H9 (cell line): ENCODE measurements at regions not wholly inside any gene's neighbourhood (a gene's known extent, or its start where the extent isn't known, plus 50 kb on each side); places are given as distances from the start of the nearest gene placed in this dataset.

Experiments used
- DNase-seq: peaks from one replicate; pipeline ENCODE4 v3.0.0-alpha.2; 2017
- H2AFZ ChIP-seq: one replicate; pipeline ENCODE4 v1.6.1; 2013; ENCODE audit warnings: mild to moderate bottlenecking, low read length, control low read depth, moderate library complexity
- H2AK5ac ChIP-seq: 2 replicates; pipeline ENCODE4 v1.6.1; 2013; ENCODE audit warnings: low read length, control low read depth, mixed read lengths; ENCODE audit not compliant: insufficient read length
- H2BK120ac ChIP-seq: one replicate; pipeline ENCODE4 v1.6.1; 2013; ENCODE audit warnings: low read depth, mild to moderate bottlenecking, low read length, control low read depth, inconsistent platforms; ENCODE audit not compliant: poor library complexity, severe bottlenecking
- H2BK12ac ChIP-seq: 2 replicates; pipeline ENCODE4 v1.6.1; 2013; ENCODE audit warnings: low read length, control low read depth, mixed read lengths, low read depth; ENCODE audit not compliant: insufficient read length
- H2BK15ac ChIP-seq: 2 replicates; pipeline ENCODE4 v1.6.1; 2013; ENCODE audit warnings: low read depth, low read length, control low read depth
- H2BK20ac ChIP-seq: one replicate; pipeline ENCODE4 v1.6.1; 2013; ENCODE audit warnings: low read depth, mild to moderate bottlenecking, low read length, control low read depth, inconsistent platforms; ENCODE audit not compliant: poor library complexity, severe bottlenecking
- H2BK5ac ChIP-seq: 2 replicates; pipeline ENCODE4 v1.6.1; 2013; ENCODE audit warnings: low read length, control low read depth, mixed read lengths; ENCODE audit not compliant: insufficient read length
- H3K14ac ChIP-seq: 2 replicates; pipeline ENCODE4 v1.6.1; 2013; ENCODE audit warnings: low read length, control low read depth; ENCODE audit not compliant: insufficient read depth
- H3K18ac ChIP-seq: 2 replicates; pipeline ENCODE4 v1.6.1; 2013; ENCODE audit warnings: low read depth, mild to moderate bottlenecking, mixed read lengths, low read length, control low read depth; ENCODE audit not compliant: insufficient read length
- H3K23ac ChIP-seq: 2 replicates; pipeline ENCODE4 v1.6.1; 2013; ENCODE audit warnings: low read length, control low read depth, mixed read lengths, low read depth; ENCODE audit not compliant: insufficient read length
- H3K23me2 ChIP-seq: 2 replicates; pipeline ENCODE4 v1.6.1; 2013; ENCODE audit warnings: low read depth, mild to moderate bottlenecking, mixed read lengths, low read length, control low read depth; ENCODE audit not compliant: insufficient read length, poor library complexity, severe bottlenecking
- H3K27ac ChIP-seq: 2 replicates; pipeline ENCODE4 v1.5.1; 2013; ENCODE audit warnings: low read length, control low read depth, mixed read lengths, low read depth; ENCODE audit not compliant: insufficient read length
- H3K27me3 ChIP-seq: 2 replicates; pipeline ENCODE4 v1.6.1; 2013; ENCODE audit warnings: low read length, control low read depth, inconsistent platforms; ENCODE audit not compliant: insufficient read depth
- H3K4ac ChIP-seq: 2 replicates; pipeline ENCODE4 v1.6.1; 2013; ENCODE audit warnings: low read depth, mild to moderate bottlenecking, control low read depth, inconsistent platforms, low read length, moderate library complexity
- H3K4me1 ChIP-seq: 2 replicates; pipeline ENCODE4 v1.6.1; 2013; ENCODE audit warnings: low read length, control low read depth, inconsistent platforms; ENCODE audit not compliant: insufficient read depth
- H3K4me2 ChIP-seq: 2 replicates; pipeline ENCODE4 v1.6.1; 2013; ENCODE audit warnings: low read length, control low read depth, mixed read lengths; ENCODE audit not compliant: insufficient read length, insufficient read depth
- H3K56ac ChIP-seq: 2 replicates; pipeline ENCODE4 v1.6.1; 2013; ENCODE audit warnings: low read depth, mild to moderate bottlenecking, mixed read lengths, low read length, control low read depth; ENCODE audit not compliant: insufficient read length
- H3K79me1 ChIP-seq: 2 replicates; pipeline ENCODE4 v1.6.1; 2013; ENCODE audit warnings: low read depth, mild to moderate bottlenecking, moderate library complexity, low read length, control low read depth, inconsistent platforms; ENCODE audit not compliant: insufficient read depth, poor library complexity, severe bottlenecking
- H3K79me2 ChIP-seq: 2 replicates; pipeline ENCODE4 v1.6.1; 2013; ENCODE audit warnings: low read length, control low read depth, inconsistent platforms; ENCODE audit not compliant: insufficient read depth
- H3K9ac ChIP-seq: 2 replicates; pipeline ENCODE4 v1.6.1; 2013; ENCODE audit warnings: low read length, control low read depth, mixed read lengths; ENCODE audit not compliant: insufficient read length; ENCODE audit errors: extremely low read depth
- H3K9me3 ChIP-seq: one replicate; pipeline ENCODE4 v1.6.1; 2013; ENCODE audit warnings: low read depth, low read length, inconsistent platforms; ENCODE audit not compliant: control insufficient read depth
- H3T11ph ChIP-seq: one replicate; pipeline ENCODE4 v1.6.1; 2013; ENCODE audit warnings: mild to moderate bottlenecking, low read length, control low read depth, inconsistent platforms
- H4K20me1 ChIP-seq: one replicate; pipeline ENCODE4 v1.6.1; 2013; ENCODE audit not compliant: control insufficient read depth, insufficient read length, insufficient read depth
- H4K5ac ChIP-seq: 2 replicates; pipeline ENCODE4 v1.6.1; 2013; ENCODE audit warnings: low read depth, mild to moderate bottlenecking, mixed read lengths, low read length, control low read depth; ENCODE audit not compliant: insufficient read length
- H4K8ac ChIP-seq: replicated peaks from 2 replicates; pipeline ENCODE4 v1.6.1; 2013; ENCODE audit warnings: low read length, control low read depth, mixed read lengths, low read depth; ENCODE audit not compliant: insufficient read length
- H4K91ac ChIP-seq: 2 replicates; pipeline ENCODE4 v1.6.1; 2013; ENCODE audit warnings: low read depth, mild to moderate bottlenecking, moderate library complexity, mixed read lengths, low read length, control low read depth; ENCODE audit not compliant: insufficient read length
- H3K27ac Mint-ChIP-seq, 3 experiments: 2 replicates in 2 of 3; 3 replicates in 1 of 3; pipeline ENCODE4 v1.8.0; 2020 to 2021; ENCODE audit warnings: mixed read lengths in 3 of 3, mild to moderate bottlenecking in 1 of 3, moderate library complexity in 1 of 3
- H3K27me3 Mint-ChIP-seq: 2 replicates; pipeline ENCODE4 v1.8.0; 2021; ENCODE audit warnings: low read depth, mild to moderate bottlenecking, moderate library complexity, mixed read lengths
- H3K36me3 Mint-ChIP-seq, 3 experiments: 2 replicates in 2 of 3; 3 replicates in 1 of 3; pipeline ENCODE4 v1.8.0; 2020 to 2021; ENCODE audit warnings: low read depth in 3 of 3, mixed read lengths in 3 of 3; ENCODE audit not compliant: insufficient read depth in 1 of 3
- H3K4me1 Mint-ChIP-seq, 2 experiments: 2 replicates each; pipeline ENCODE4 v1.8.0; 2020; ENCODE audit warnings: mixed read lengths in 2 of 2
- H3K4me3 Mint-ChIP-seq, 2 experiments: 2 replicates in 1 of 2; 3 replicates in 1 of 2; pipeline ENCODE4 v1.8.0; 2020 to 2021; ENCODE audit warnings: mild to moderate bottlenecking in 2 of 2, mixed read lengths in 2 of 2, moderate library complexity in 1 of 2
- H3K9me3 Mint-ChIP-seq, 2 experiments: 2 replicates in 1 of 2; 3 replicates in 1 of 2; pipeline ENCODE4 v1.8.0; 2020; ENCODE audit warnings: mild to moderate bottlenecking in 2 of 2, mixed read lengths in 2 of 2, moderate library complexity in 1 of 2
- WGBS: extraction: QIAGEN DNeasy Blood & Tissue Kit; methylation state at CpG from one replicate; pipeline ENCODE4 v1.1.7; 2013; ENCODE audit warnings: missing lambda C conversion rate, low lambda C conversion rate, mixed read lengths; ENCODE audit not compliant: insufficient read length; ENCODE audit errors: extremely low coverage; 5-methylcytosine and 5-hydroxymethylcytosine counted together
- TF ChIP-seq, protein P1 (sequence below): fragments of 200-600 bp; sonication (generic); conservative IDR thresholded peaks from 3 replicates; pipeline ENCODE4 v1.8.0; 2021; ENCODE audit warnings: antibody characterized with exemption, mild to moderate bottlenecking

DNA sequence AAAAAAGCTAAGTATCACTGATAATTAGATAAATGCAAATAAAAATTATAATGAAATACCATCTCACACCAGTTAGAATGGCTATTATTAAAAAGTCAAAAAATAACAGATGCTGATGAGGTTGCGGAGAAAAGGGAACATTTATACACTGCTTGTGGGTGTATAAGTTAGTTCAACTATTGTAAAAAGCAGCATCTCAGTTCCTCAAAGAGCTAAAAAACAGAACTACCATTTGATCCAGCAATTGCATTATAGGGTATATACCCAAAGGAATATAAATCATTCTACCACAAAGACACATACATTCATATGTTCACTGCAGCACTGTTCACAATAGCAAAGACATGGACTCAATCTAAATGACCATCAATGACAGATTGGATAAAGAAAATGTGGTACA is 120.3 kb upstream of the ZBED5 start:
- TF ChIP-seq, protein P1, sequence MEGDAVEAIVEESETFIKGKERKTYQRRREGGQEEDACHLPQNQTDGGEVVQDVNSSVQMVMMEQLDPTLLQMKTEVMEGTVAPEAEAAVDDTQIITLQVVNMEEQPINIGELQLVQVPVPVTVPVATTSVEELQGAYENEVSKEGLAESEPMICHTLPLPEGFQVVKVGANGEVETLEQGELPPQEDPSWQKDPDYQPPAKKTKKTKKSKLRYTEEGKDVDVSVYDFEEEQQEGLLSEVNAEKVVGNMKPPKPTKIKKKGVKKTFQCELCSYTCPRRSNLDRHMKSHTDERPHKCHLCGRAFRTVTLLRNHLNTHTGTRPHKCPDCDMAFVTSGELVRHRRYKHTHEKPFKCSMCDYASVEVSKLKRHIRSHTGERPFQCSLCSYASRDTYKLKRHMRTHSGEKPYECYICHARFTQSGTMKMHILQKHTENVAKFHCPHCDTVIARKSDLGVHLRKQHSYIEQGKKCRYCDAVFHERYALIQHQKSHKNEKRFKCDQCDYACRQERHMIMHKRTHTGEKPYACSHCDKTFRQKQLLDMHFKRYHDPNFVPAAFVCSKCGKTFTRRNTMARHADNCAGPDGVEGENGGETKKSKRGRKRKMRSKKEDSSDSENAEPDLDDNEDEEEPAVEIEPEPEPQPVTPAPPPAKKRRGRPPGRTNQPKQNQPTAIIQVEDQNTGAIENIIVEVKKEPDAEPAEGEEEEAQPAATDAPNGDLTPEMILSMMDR, result no peak
- no peak overlapping the region for H2BK15ac ChIP-seq
- H3K56ac ChIP-seq, result no peak overlapping the region
- no peak overlapping the region for H3K14ac ChIP-seq
- no peak overlapping the region for H3K18ac ChIP-seq
- Mint-ChIP-seq H3K27ac (no peak overlapping the region), H3K9me3 (no peaks in the 10 kb centered on the region), H3K27me3 (no peaks in the 10 kb centered on the region), H3K36me3 (no peaks in the 10 kb centered on the region), H3K4me1 (no peaks in the 10 kb centered on the region), H3K4me3 (no peak overlapping the region)
- no peak for DNase-seq
- H4K5ac ChIP-seq, result no peak overlapping the region
- H3K79me1 ChIP-seq, result no peaks in the 10 kb centered on the region
- H4K8ac ChIP-seq, result no peak overlapping the region
- no peak overlapping the region for H2BK120ac ChIP-seq
- no peaks in the 10 kb centered on the region for H3K79me2 ChIP-seq
- no peak overlapping the region for H3K4me2 ChIP-seq
- H3K9me3 ChIP-seq, result no peaks in the 10 kb centered on the region
- no peaks in the 10 kb centered on the region for H3K4me1 ChIP-seq
- H3K23me2 ChIP-seq, result no peaks in the 10 kb centered on the region
- no peak overlapping the region for H3K23ac ChIP-seq
- H2BK12ac ChIP-seq, result no peak overlapping the region
- H4K20me1 ChIP-seq, result no peaks in the 10 kb centered on the region
- H2AK5ac ChIP-seq, result no peak overlapping the region
- H4K91ac ChIP-seq, result no peak overlapping the region
- no peak overlapping the region for H3K9ac ChIP-seq
- H3K27ac ChIP-seq, result no peak overlapping the region
- no CpG with 5 or more reads among the region's 1 CpG for WGBS
- no peak overlapping the region for H3T11ph ChIP-seq
- H2BK5ac ChIP-seq, result no peak overlapping the region
- H2AFZ ChIP-seq, result no peak overlapping the region
- H3K27me3 ChIP-seq, result no peaks in the 10 kb centered on the region
- no peak overlapping the region for H2BK20ac ChIP-seq
- H3K4ac ChIP-seq, result no peak overlapping the region
